Omental fat pad (tissue), 3 donors: ENCODE measurements at regions not wholly inside any gene's neighbourhood (a gene's known extent, or its start where the extent isn't known, plus 50 kb on each side); places are given as distances from the start of the nearest gene placed in this dataset.

Experiments
- ATAC-seq: fragments of 150-250 bp; one replicate; pipeline ENCODE4 v1.9.1; 2016; ENCODE audit warnings: mild to moderate bottlenecking, moderate library complexity; ENCODE audit not compliant: low FRiP score
- DNase-seq: peaks from one replicate; pipeline ENCODE4 v3.0.0-alpha.2; 2019; ENCODE audit warnings: low spot score
- CTCF ChIP-seq, 3 donors: fragments of 450-650 bp; IDR thresholded peaks; one replicate each; pipeline ENCODE4 v1.5.1; 2016 to 2017; ENCODE audit warnings: antibody characterized with exemption in 3 of 3, mild to moderate bottlenecking in 3 of 3, moderate library complexity in 2 of 3

GRCh38 chr5:136435946-136436543, 70.7 kb upstream of the TRPC7 start:
- ATAC-seq (no peak), DNase-seq (no peak)
- no peak for TF ChIP-seq CTCF (IDR thresholded peaks at IDR 0.05)

- ATAC-seq (no peak), DNase-seq (no peak)
- no peak for TF ChIP-seq CTCF (IDR thresholded peaks at IDR 0.05)
Measured at GRCh38 chr5:136434795-136435194, 69.5 kb upstream of the TRPC7 start.

GRCh38 chr5:136432705-136433104, 67.4 kb upstream of the TRPC7 start:
- no peak for DNase-seq
- ATAC-seq = no peak
- no peak for TF ChIP-seq CTCF (IDR thresholded peaks at IDR 0.05)

- no peak for DNase-seq
- no peak for ATAC-seq
- TF ChIP-seq CTCF (IDR thresholded peaks at IDR 0.05) = no peak
Measured at GRCh38 chr5:136430081-136430480, 64.7 kb upstream of the TRPC7 start.

GRCh38 chr5:136427426-136427825, 62.1 kb upstream of the TRPC7 start:
- no peak for TF ChIP-seq CTCF (IDR thresholded peaks at IDR 0.05)
- ATAC-seq (no peak), DNase-seq (no peak)

GRCh38 chr5:136425921-136426320, 60.6 kb upstream of the TRPC7 start:
- no peak for TF ChIP-seq CTCF (IDR thresholded peaks at IDR 0.05)
- DNase-seq = no peak
- ATAC-seq = no peak

- no peak for ATAC-seq
- no peak for TF ChIP-seq CTCF (IDR thresholded peaks at IDR 0.05)
- peak; percentile 67 for DNase-seq
Measured at GRCh38 chr5:136424835-136425584, 59.7 kb upstream of the TRPC7 start.
